Neural cell (in vitro differentiated cells): ENCODE measurements at regions not wholly inside any gene's neighbourhood (a gene's known extent, or its start where the extent isn't known, plus 50 kb on each side); places are given as distances from the start of the nearest gene placed in this dataset.

Experiments
- H2AFZ ChIP-seq: fragments of 200-600, 300-800 bp; sonication (generic), shearing (Covaris generic); 2 replicates; pipeline ENCODE4 v1.6.0; 2014; ENCODE audit warnings: low read depth, mild to moderate bottlenecking, antibody characterized with exemption, low read length, moderate library complexity
- H3F3A ChIP-seq: fragments of 200-600 bp; shearing (Covaris generic); 2 replicates; pipeline ENCODE4 v1.6.1; 2016; ENCODE audit warnings: mild to moderate bottlenecking, moderate library complexity, mixed read lengths, antibody characterized with exemption, low read length; ENCODE audit not compliant: insufficient read depth, poor library complexity, severe bottlenecking
- H3K27ac ChIP-seq: fragments of 200-600, 300-800 bp; sonication (generic), shearing (Covaris generic); 2 replicates; pipeline ENCODE4 v1.5.1; 2014; ENCODE audit warnings: mild to moderate bottlenecking, low read length, moderate library complexity
- H3K27me3 ChIP-seq: fragments of 300-800, 200-600 bp; sonication (generic), shearing (Covaris generic); 2 replicates; pipeline ENCODE4 v1.6.0; 2014; ENCODE audit warnings: mild to moderate bottlenecking, low read depth, low read length, moderate library complexity; ENCODE audit not compliant: insufficient read depth
- H3K36me3 ChIP-seq: fragments of 300-800, 200-600 bp; sonication (generic), shearing (Covaris generic); 2 replicates; pipeline ENCODE4 v1.5.1; 2014; ENCODE audit warnings: mild to moderate bottlenecking, antibody characterized with exemption, low read length, moderate library complexity; ENCODE audit not compliant: insufficient read depth
- H3K4me2 ChIP-seq: fragments of 300-800, 200-600 bp; sonication (generic), shearing (Covaris generic); 2 replicates; pipeline ENCODE4 v1.6.0; 2014; ENCODE audit warnings: mild to moderate bottlenecking, low read length
- H3K4me3 ChIP-seq: fragments of 300-800, 200-600 bp; sonication (generic), shearing (Covaris generic); 2 replicates; pipeline ENCODE4 v1.5.1; 2014; ENCODE audit warnings: mild to moderate bottlenecking, low read length, moderate library complexity
- H3K79me2 ChIP-seq: fragments of 200-600 bp; shearing (Covaris generic); replicated peaks from 2 replicates; pipeline ENCODE4 v1.6.0; 2014; ENCODE audit warnings: mild to moderate bottlenecking, low read length, moderate library complexity; ENCODE audit not compliant: insufficient read depth
- H3K9ac ChIP-seq: fragments of 300-800, 200-600 bp; sonication (generic), shearing (Covaris generic); 2 replicates; pipeline ENCODE4 v1.6.1; 2016; ENCODE audit warnings: mild to moderate bottlenecking, low read length, mixed read lengths
- H3K9me2 ChIP-seq: fragments of 200-600 bp; shearing (Covaris generic); 2 replicates; pipeline ENCODE4 v1.6.1; 2016; ENCODE audit warnings: mild to moderate bottlenecking, low read length, mixed read lengths; ENCODE audit not compliant: insufficient read depth
- H3K9me3 ChIP-seq: fragments of 200-600, 300-800 bp; sonication (generic), shearing (Covaris generic); 2 replicates; pipeline ENCODE4 v1.6.1; 2016; ENCODE audit warnings: mild to moderate bottlenecking, mixed run types, low read length, moderate library complexity, mixed read lengths
- H4K20me1 ChIP-seq: fragments of 200-600 bp; shearing (Covaris generic); 2 replicates; pipeline ENCODE4 v1.6.1; 2016; ENCODE audit warnings: mild to moderate bottlenecking, mixed run types; ENCODE audit not compliant: insufficient read depth
- EP300 ChIP-seq: fragments of 450-650 bp; conservative IDR thresholded peaks from 2 replicates; pipeline ENCODE4 v1.6.1; 2014; ENCODE audit warnings: antibody characterized with exemption, mild to moderate bottlenecking, moderate library complexity; ENCODE audit not compliant: poor library complexity, severe bottlenecking
- EZH2 ChIP-seq: fragments of 200-600, 300-800 bp; shearing (Covaris generic), sonication (generic); IDR thresholded peaks from 2 replicates; pipeline ENCODE4 v1.6.1; 2014; ENCODE audit warnings: antibody characterized with exemption, low read length, borderline replicate concordance, mild to moderate bottlenecking; ENCODE audit not compliant: insufficient read depth, poor library complexity, severe bottlenecking
- MXI1 ChIP-seq: fragments of 450-650 bp; conservative IDR thresholded peaks from 2 replicates; pipeline ENCODE4 v1.6.1; 2014; ENCODE audit warnings: antibody characterized with exemption, mild to moderate bottlenecking; ENCODE audit not compliant: poor library complexity, severe bottlenecking
- POLR2AphosphoS5 ChIP-seq: IDR thresholded peaks from 2 replicates; pipeline ENCODE4 v1.6.1; 2012
- RAD21 ChIP-seq: fragments of 450-650 bp; conservative IDR thresholded peaks from 2 replicates; pipeline ENCODE4 v1.6.1; 2014; ENCODE audit warnings: antibody characterized with exemption, mild to moderate bottlenecking, moderate library complexity
- SMC3 ChIP-seq: fragments of 450-650 bp; conservative IDR thresholded peaks from 2 replicates; pipeline ENCODE4 v1.6.1; 2014; ENCODE audit warnings: antibody characterized with exemption, mild to moderate bottlenecking, moderate library complexity; ENCODE audit not compliant: poor library complexity
- TAF1 ChIP-seq: IDR thresholded peaks from 2 replicates; pipeline ENCODE4 v1.6.1; 2012; ENCODE audit warnings: low read depth
- TF ChIP-seq, protein P1 (sequence below): fragments of 450-650 bp; IDR thresholded peaks from 2 replicates; pipeline ENCODE4 v1.5.1; 2014; ENCODE audit warnings: antibody characterized with exemption, mild to moderate bottlenecking, moderate library complexity; ENCODE audit not compliant: poor library complexity, severe bottlenecking
- TF ChIP-seq, protein P2 (sequence below): IDR thresholded peaks from 2 replicates; pipeline ENCODE4 v1.6.1; 2012; ENCODE audit warnings: borderline replicate concordance

DNA sequence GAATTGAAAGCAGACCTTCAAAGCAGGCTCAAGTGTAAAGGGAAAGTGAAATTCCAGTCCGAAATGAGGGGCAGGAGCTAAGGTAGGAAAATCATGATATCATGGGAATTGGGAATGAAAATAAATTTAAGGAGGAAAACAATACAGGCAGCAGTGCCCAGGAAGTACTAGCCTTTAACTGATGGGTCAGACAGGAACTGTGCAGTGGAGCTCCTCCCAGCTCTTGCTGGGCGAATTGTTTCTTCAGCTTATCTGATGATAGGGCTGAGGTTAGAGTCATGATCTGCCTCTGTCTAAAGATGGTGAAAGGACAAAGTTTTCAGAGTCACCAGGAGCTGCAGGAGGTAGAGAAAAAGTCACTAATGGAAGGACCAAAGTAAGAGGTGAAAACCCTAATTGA is 457.9 kb upstream of the PTCHD4 start:
- no peaks in the 10 kb centered on the region for H3K36me3 ChIP-seq
- H3K9ac ChIP-seq: no peak overlapping the region
- H3K27me3 ChIP-seq: no peaks in the 10 kb centered on the region
- no peak overlapping the region for H3K4me3 ChIP-seq
- H3K9me2 ChIP-seq: no peaks in the 10 kb centered on the region
- no peak overlapping the region for H3K27ac ChIP-seq
- H4K20me1 ChIP-seq: no peaks in the 10 kb centered on the region
- no peaks in the 10 kb centered on the region for H3K9me3 ChIP-seq
- no peak overlapping the region for H2AFZ ChIP-seq
- no peaks in the 10 kb centered on the region for H3K79me2 ChIP-seq
- TF ChIP-seq RAD21 (no peak), POLR2AphosphoS5 (no peak), SMC3 (no peak), MXI1 (no peak), EZH2 (no peak), TAF1 (no peak), EP300 (no peak)
- TF ChIP-seq, protein P1, sequence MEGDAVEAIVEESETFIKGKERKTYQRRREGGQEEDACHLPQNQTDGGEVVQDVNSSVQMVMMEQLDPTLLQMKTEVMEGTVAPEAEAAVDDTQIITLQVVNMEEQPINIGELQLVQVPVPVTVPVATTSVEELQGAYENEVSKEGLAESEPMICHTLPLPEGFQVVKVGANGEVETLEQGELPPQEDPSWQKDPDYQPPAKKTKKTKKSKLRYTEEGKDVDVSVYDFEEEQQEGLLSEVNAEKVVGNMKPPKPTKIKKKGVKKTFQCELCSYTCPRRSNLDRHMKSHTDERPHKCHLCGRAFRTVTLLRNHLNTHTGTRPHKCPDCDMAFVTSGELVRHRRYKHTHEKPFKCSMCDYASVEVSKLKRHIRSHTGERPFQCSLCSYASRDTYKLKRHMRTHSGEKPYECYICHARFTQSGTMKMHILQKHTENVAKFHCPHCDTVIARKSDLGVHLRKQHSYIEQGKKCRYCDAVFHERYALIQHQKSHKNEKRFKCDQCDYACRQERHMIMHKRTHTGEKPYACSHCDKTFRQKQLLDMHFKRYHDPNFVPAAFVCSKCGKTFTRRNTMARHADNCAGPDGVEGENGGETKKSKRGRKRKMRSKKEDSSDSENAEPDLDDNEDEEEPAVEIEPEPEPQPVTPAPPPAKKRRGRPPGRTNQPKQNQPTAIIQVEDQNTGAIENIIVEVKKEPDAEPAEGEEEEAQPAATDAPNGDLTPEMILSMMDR: no peak
- TF ChIP-seq, protein P2, sequence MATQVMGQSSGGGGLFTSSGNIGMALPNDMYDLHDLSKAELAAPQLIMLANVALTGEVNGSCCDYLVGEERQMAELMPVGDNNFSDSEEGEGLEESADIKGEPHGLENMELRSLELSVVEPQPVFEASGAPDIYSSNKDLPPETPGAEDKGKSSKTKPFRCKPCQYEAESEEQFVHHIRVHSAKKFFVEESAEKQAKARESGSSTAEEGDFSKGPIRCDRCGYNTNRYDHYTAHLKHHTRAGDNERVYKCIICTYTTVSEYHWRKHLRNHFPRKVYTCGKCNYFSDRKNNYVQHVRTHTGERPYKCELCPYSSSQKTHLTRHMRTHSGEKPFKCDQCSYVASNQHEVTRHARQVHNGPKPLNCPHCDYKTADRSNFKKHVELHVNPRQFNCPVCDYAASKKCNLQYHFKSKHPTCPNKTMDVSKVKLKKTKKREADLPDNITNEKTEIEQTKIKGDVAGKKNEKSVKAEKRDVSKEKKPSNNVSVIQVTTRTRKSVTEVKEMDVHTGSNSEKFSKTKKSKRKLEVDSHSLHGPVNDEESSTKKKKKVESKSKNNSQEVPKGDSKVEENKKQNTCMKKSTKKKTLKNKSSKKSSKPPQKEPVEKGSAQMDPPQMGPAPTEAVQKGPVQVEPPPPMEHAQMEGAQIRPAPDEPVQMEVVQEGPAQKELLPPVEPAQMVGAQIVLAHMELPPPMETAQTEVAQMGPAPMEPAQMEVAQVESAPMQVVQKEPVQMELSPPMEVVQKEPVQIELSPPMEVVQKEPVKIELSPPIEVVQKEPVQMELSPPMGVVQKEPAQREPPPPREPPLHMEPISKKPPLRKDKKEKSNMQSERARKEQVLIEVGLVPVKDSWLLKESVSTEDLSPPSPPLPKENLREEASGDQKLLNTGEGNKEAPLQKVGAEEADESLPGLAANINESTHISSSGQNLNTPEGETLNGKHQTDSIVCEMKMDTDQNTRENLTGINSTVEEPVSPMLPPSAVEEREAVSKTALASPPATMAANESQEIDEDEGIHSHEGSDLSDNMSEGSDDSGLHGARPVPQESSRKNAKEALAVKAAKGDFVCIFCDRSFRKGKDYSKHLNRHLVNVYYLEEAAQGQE: no peak
- H3F3A ChIP-seq: no peaks in the 10 kb centered on the region
- no peak overlapping the region for H3K4me2 ChIP-seq

DNA sequence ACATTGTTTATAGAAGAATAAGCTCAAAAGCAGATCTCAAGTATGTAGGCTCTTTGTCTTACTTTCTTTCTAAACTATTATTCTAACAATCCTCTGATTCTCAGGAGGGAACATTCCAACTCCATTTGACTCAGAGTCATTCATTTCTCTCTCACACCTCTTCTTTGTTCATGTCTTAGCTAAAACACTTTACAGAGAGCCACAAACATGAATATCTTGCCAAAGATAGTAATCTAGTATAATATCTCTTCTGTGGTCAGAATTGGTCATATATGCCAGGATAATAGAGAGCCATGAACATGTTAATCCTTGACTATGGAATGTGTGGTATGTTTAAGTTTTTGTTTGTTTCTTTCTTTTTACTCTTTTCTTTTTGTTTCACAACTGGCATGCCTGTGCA is 456.0 kb upstream of the PTCHD4 start:
- no peak overlapping the region for H3K27ac ChIP-seq
- no peaks in the 10 kb centered on the region for H3K36me3 ChIP-seq
- H3K9me3 ChIP-seq: no peaks in the 10 kb centered on the region
- H3K27me3 ChIP-seq: no peaks in the 10 kb centered on the region
- no peak overlapping the region for H3K4me2 ChIP-seq
- H3K9ac ChIP-seq: no peak overlapping the region
- no peak overlapping the region for H2AFZ ChIP-seq
- no peaks in the 10 kb centered on the region for H3K9me2 ChIP-seq
- H3K79me2 ChIP-seq: no peaks in the 10 kb centered on the region
- TF ChIP-seq, protein P1: no peak
- TF ChIP-seq SMC3 (no peak), RAD21 (no peak), MXI1 (no peak), EZH2 (no peak), POLR2AphosphoS5 (no peak), EP300 (no peak)
- TF ChIP-seq, protein P2: no peak
- no peaks in the 10 kb centered on the region for H3F3A ChIP-seq
- H4K20me1 ChIP-seq: no peaks in the 10 kb centered on the region
- no peak overlapping the region for H3K4me3 ChIP-seq
